ENCODE measurements at regions not wholly inside any gene's neighbourhood (a gene's known extent, or its start where the extent isn't known, plus 50 kb on each side); places are given as distances from the start of the nearest gene placed in this dataset.
"Not testable (repeated sequence)": the region's sequence is repeated elsewhere in the genome, so short reads cannot be mapped to it uniquely, and the experiment has no call there.

DNA sequence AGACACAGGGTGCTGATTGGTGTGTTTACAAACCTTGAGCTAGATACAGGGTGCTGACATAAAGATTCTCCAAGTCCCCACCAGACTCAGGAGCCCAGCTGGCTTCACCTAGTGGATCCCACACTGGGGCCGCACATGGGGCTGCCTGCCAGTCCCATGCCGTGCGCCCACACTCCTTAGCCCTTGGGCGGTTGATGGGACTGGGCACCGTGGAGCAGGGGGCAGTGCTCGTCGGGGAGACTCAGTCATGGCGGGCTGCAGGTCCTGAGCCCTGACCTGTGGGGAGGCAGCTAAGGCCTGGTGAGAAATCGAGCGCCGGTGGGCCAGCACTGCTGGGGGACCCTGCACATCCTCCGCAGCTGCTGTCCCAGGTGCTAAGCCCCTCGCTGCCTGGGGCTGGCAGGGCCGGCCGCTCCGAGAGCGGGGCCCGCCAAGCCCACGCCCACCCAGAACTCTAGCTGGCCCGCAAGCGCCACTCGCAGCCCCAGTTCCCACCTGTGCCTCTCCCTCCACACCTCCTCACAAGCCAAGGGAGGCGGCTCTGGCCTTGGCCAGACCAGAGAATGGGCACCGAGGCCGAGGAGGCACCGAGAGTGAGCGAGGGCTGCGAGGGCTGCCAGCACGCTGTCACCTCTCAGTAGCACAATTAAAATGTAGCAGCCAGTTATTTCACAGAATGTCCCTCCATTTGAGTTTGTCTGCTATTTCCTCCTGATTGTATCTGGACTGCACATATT lies 76.1 kb upstream of the PNPLA4 start:
- DNase-seq (ENCODE audit: low spot score in 2 of 2) = no peak
- intact Hi-C loops (cut with DNase I; ENCODE audit: low total_unique reads) = no loop called here
- TF ChIP-seq, protein P1, sequence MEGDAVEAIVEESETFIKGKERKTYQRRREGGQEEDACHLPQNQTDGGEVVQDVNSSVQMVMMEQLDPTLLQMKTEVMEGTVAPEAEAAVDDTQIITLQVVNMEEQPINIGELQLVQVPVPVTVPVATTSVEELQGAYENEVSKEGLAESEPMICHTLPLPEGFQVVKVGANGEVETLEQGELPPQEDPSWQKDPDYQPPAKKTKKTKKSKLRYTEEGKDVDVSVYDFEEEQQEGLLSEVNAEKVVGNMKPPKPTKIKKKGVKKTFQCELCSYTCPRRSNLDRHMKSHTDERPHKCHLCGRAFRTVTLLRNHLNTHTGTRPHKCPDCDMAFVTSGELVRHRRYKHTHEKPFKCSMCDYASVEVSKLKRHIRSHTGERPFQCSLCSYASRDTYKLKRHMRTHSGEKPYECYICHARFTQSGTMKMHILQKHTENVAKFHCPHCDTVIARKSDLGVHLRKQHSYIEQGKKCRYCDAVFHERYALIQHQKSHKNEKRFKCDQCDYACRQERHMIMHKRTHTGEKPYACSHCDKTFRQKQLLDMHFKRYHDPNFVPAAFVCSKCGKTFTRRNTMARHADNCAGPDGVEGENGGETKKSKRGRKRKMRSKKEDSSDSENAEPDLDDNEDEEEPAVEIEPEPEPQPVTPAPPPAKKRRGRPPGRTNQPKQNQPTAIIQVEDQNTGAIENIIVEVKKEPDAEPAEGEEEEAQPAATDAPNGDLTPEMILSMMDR (IDR thresholded peaks at IDR 0.05) = no peak
- no peak for TF ChIP-seq POLR2A (IDR thresholded peaks at IDR 0.05)
- H3K4me3 ChIP-seq (ENCODE audit: low read depth, poor library complexity, severe bottlenecking) = no peak overlapping the region
- 93 to 96% methylated on average over 14 to 29 of the region's 29 CpGs for WGBS, 2 donors

DNA sequence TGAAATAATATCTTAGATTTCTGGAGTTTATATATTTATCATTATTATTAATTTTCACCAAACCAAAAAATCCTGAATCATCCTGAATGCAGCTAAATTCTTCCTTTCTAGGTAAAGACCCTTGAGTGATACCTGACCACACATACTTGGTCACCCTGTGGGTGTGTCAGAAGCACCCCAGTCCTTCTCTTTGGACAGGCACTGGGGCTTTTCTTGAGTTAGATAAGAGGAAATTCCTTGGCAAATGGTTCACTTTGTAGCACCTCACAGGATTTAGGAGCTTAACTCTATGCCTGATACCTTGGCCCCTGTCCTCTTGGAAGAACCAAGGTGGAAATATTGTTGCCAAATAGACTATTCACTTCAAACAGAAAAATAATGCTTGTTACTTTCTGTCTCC lies 69.6 kb upstream of the PNPLA4 start:
- TF ChIP-seq, protein P1 (IDR thresholded peaks at IDR 0.05) = no peak
- TF ChIP-seq POLR2A (IDR thresholded peaks at IDR 0.05) = no peak
- DNase-seq (ENCODE audit: low spot score in 2 of 2) = no peak
- intact Hi-C loops (cut with DNase I; ENCODE audit: low total_unique reads) = loop anchor here (5.0 kb wide), 1 partner anchor 740 kb away; no protein-coding TSS in a partner anchor

DNA sequence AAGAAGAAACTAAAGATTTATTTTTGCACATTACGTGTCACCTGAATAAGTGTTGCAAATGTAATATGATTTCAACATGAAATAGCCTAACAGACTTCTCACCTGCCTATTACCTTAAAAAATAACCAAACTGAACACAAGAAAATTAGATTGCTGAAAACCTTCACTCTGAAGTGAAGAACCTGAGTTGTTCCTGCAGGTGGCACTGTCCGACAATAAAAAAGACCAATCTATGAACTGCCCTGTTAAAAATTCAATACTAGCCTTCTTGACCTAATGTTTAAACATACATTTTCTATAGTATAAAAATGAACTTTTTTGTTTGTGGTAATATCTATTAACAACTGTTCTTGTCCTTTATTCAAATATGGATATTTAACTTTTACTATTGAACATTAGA lies 69.2 kb upstream of the PNPLA4 start:
- TF ChIP-seq, protein P1 (IDR thresholded peaks at IDR 0.05) = no peak
- TF ChIP-seq POLR2A (IDR thresholded peaks at IDR 0.05) = no peak
- DNase-seq (ENCODE audit: low spot score in 2 of 2) = no peak
- H3K4me3 ChIP-seq (ENCODE audit: low read depth, poor library complexity, severe bottlenecking) = no peak overlapping the region
- intact Hi-C loops (cut with DNase I; ENCODE audit: low total_unique reads) = loop anchor here (5.0 kb wide), 1 partner anchor 741 kb away; no protein-coding TSS in a partner anchor
- WGBS, 2 donors = 23 to 24% methylated on average over 2 of the region's 2 CpGs

More for the DNA sequence above, 69.6 kb upstream of the PNPLA4 start:
- no peak overlapping the region for H3K4me3 ChIP-seq (ENCODE audit: low read depth, poor library complexity, severe bottlenecking)

DNA sequence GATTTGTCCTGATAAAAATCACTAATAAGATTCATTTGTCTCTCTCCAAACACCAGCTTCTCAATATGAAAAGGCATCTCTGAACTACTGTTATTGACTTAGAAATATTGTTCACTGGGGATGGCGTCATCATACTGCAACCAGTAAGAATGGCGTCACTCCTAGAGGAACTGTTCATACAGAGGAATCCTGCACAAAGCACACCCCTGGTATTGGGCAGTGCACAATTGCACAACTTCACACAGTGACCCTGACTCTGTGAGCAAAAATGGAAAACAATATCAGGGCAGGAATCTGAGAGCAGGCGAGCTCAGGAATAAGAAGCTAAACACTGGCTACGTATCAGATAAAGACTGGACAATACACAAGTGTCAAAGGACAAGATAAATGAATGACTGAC lies 66.7 kb upstream of the PNPLA4 start:
- H3K4me3 ChIP-seq (ENCODE audit: low read depth, poor library complexity, severe bottlenecking) = no peak overlapping the region
- TF ChIP-seq, protein P1 (IDR thresholded peaks at IDR 0.05) = no peak
- TF ChIP-seq POLR2A (IDR thresholded peaks at IDR 0.05) = no peak
- DNase-seq (ENCODE audit: low spot score in 2 of 2) = no peak
- intact Hi-C loops (cut with DNase I; ENCODE audit: low total_unique reads) = no loop called here
- WGBS, 2 donors = 87 to 99% methylated on average over 4 of the region's 4 CpGs

DNA sequence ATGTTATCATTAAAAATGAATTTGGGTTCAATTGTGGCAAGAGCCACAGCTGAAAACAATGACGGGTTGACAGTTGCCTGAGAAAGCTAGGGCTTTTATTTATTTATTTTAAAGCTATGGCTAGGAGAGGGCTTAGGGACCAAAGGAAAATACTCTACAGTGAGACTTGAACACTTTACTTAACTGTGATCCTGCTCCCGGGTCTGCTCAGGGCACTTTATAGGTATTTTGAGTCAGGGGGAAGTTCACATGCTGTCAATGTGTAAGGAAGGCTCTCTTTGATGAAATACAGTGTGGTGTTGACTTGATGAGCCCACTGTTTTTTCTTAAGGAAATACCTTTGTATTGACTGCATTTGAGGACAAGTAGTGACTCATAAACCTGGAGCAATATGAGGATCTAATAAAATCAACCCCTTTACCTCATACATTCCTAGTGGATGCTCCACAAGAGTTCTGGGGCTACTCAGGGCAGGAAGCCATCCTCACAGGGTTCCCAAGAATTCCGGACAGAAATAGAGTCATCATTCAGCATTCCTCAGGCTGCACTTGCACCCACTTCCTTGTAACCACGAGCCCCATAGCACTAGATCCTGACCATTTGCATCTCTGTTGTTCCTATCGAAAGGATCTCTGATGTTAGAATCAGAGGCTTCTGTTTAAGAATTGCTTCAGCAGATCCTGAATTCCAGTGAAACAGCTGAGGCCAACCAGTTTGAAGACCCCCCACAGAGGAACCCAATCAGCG lies 61.0 kb upstream of the PNPLA4 start:
- intact Hi-C loops (cut with DNase I; ENCODE audit: low total_unique reads); H3K4me3 ChIP-seq (ENCODE audit: low read depth, poor library complexity, severe bottlenecking); DNase-seq (ENCODE audit: low spot score in 2 of 2): not testable (repeated sequence)
- 61 to 64% methylated on average over 6 of the region's 6 CpGs for WGBS, 2 donors

DNA sequence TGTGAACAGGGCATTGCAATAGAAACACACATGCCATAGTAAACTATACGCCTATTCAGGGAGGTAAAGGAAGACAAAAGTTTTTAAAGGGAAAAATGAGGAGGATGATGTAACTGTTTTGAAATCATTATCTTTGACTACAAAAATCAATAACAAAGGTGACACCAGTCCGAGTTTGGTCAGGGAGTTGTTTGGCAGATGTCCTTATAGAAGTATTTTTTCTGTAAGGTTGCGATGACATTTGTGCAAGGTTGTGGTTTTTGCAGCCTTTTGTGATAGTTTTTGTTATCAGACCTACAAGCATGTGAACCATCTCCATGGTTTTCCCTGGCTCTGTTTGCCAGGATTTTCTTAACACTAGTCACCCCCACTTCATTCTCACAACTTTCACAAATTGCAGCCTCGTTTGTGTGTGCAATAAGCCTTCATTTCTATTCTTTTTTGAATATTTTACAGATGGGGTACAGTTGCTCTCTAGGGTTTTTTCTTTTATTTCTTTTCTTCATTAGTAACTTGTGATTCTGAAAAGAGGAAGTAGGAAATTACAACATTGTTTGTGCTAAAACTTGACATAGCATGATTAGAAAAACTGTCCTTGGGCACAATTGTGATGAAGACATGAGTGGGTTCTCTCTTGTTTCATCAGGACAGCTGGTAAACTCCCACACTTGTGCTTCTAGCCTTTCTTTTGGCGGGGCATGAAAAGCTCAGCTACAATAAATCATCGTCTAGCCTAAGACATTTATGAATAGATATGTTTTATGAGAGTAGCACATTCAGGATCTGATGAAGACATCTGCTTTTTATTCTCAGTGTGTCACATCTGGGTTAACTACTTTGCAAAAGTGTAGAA lies 60.2 kb upstream of the PNPLA4 start:
- intact Hi-C loops (cut with DNase I; ENCODE audit: low total_unique reads) = no loop called here
- no peak overlapping the region for H3K4me3 ChIP-seq (ENCODE audit: low read depth, poor library complexity, severe bottlenecking)
- no peak for DNase-seq (ENCODE audit: low spot score in 2 of 2)
- no peak for TF ChIP-seq POLR2A (IDR thresholded peaks at IDR 0.05)
- TF ChIP-seq, protein P1 (IDR thresholded peaks at IDR 0.05) = no peak
- WGBS, 2 donors = 41 to 49% methylated on average over 6 of the region's 6 CpGs

DNA sequence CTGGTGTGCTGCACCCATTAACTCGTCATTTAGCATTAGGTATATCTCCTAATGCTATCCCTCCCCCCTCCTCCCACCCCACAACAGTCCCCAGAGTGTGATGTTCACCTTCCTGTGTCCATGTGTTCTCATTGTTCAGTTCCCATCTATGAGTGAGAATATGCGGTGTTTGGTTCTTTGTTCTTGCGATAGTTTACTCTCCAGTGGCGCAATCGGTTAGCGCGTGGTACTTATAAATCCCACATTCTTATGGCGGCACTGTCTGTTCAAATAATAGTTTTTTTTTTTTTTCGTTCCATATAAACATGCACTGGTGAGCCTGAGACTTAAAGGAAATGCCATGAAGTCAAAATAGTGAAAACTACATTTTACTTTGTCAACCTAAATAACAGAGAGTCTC lies 59.5 kb upstream of the PNPLA4 start:
- intact Hi-C loops (cut with DNase I; ENCODE audit: low total_unique reads); H3K4me3 ChIP-seq (ENCODE audit: low read depth, poor library complexity, severe bottlenecking); DNase-seq (ENCODE audit: low spot score in 2 of 2): not testable (repeated sequence)
- 85 to 96% methylated on average over 9 of the region's 9 CpGs for WGBS, 2 donors
